ENCODE measurements at regions not wholly inside any gene's neighbourhood (a gene's known extent, or its start where the extent isn't known, plus 50 kb on each side); places are given as distances from the start of the nearest gene placed in this dataset.
"Not testable (repeated sequence)": the region's sequence is repeated elsewhere in the genome, so short reads cannot be mapped to it uniquely, and the experiment has no call there.

DNA sequence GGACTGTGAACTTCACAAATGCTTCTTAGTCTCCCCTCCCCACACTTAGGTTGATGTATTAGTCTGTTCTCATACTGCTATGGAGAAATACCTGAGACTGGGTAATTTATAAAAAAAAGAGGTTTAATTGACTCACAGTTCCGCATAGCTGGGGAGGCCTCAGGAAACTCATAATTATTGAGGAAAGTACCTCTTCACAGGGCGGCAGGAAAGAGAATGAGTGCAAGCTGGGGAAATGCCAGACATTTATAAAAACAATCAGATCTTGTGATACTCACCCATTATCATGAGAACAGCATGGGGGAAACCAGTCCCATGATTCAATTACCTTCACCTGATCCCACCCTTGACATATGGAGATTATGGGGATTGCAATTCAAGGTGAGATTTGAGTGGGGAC is 178.8 kb downstream of the SLC38A4 start:
- Histone ChIP-seq H3K27ac (no peak overlapping the region), H3K27me3 (no peaks in the 10 kb centered on the region), H3K4me3 (no peak overlapping the region), H3K9me3 (peaks cover under 1% of the 10 kb centered on the region), H3K4me1 (no peaks in the 10 kb centered on the region), H3K36me3 (no peaks in the 10 kb centered on the region)
- 68% methylated on average over 2 of the region's 2 CpGs for WGBS
- TF ChIP-seq, protein P1, sequence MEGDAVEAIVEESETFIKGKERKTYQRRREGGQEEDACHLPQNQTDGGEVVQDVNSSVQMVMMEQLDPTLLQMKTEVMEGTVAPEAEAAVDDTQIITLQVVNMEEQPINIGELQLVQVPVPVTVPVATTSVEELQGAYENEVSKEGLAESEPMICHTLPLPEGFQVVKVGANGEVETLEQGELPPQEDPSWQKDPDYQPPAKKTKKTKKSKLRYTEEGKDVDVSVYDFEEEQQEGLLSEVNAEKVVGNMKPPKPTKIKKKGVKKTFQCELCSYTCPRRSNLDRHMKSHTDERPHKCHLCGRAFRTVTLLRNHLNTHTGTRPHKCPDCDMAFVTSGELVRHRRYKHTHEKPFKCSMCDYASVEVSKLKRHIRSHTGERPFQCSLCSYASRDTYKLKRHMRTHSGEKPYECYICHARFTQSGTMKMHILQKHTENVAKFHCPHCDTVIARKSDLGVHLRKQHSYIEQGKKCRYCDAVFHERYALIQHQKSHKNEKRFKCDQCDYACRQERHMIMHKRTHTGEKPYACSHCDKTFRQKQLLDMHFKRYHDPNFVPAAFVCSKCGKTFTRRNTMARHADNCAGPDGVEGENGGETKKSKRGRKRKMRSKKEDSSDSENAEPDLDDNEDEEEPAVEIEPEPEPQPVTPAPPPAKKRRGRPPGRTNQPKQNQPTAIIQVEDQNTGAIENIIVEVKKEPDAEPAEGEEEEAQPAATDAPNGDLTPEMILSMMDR (IDR thresholded peaks at IDR 0.05), result no peak
- no peak for TF ChIP-seq POLR2AphosphoS5 (IDR thresholded peaks at IDR 0.05)
- TF ChIP-seq POLR2A (IDR thresholded peaks at IDR 0.05), result no peak
- no peak for TF ChIP-seq EP300 (IDR thresholded peaks at IDR 0.05)
- DNase-seq (ENCODE audit: low spot score in 2 of 2), result no peak

DNA sequence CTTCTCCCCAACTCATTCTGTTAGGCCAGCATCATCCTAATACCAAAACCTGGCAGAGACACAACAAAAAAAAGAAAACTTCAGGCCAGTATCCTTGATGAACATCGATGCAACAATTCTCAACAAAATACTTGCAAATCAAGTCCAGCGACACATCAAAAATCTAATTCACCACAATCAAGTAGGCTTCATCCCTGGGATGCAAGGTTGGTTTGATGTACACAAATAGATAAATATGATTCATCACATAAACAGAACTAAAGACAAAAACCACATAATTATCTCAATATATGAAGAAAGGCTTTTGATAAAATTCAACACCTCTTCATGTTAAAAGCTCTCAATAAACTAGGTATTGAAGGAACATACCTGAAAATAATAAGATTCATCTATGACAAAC is 184.1 kb downstream of the SLC38A4 start:
- H3K27ac ChIP-seq; DNase-seq (ENCODE audit: low spot score in 2 of 2); H3K36me3 ChIP-seq; H3K27me3 ChIP-seq; H3K4me3 ChIP-seq; H3K4me1 ChIP-seq: not testable (repeated sequence)
- 96% methylated on average over 2 of the region's 2 CpGs for WGBS
- H3K9me3 ChIP-seq, result peaks cover 12% of the 10 kb centered on the region

DNA sequence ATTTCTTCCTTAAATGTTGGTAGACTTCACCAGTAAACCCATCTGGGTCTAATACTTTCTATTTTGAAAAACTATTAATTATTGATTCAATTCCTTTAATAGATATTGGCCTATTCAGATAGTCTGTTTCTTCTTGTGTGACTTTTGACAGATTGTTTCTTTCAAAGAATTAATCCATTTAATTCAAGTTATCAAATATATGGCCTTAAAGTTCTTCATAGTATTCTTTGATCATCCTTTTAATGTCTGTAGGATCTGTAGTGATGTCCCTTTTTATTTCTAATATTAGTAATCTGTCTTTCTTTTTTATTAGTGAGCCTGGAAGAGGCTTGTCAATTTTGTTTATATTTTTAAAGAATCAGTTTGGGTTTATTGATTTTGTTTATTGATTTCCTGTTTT is 190.0 kb downstream of the SLC38A4 start:
- Histone ChIP-seq H3K27ac (no peak overlapping the region), H3K36me3 (no peaks in the 10 kb centered on the region), H3K27me3 (no peaks in the 10 kb centered on the region), H3K4me1 (no peaks in the 10 kb centered on the region), H3K9me3 (peaks cover 6% of the 10 kb centered on the region), H3K4me3 (no peak overlapping the region)
- TF ChIP-seq, protein P1 (IDR thresholded peaks at IDR 0.05), result no peak
- TF ChIP-seq EP300 (IDR thresholded peaks at IDR 0.05), result no peak
- no peak for TF ChIP-seq POLR2A (IDR thresholded peaks at IDR 0.05)
- TF ChIP-seq POLR2AphosphoS5 (IDR thresholded peaks at IDR 0.05), result no peak
- no peak for DNase-seq (ENCODE audit: low spot score in 2 of 2)

DNA sequence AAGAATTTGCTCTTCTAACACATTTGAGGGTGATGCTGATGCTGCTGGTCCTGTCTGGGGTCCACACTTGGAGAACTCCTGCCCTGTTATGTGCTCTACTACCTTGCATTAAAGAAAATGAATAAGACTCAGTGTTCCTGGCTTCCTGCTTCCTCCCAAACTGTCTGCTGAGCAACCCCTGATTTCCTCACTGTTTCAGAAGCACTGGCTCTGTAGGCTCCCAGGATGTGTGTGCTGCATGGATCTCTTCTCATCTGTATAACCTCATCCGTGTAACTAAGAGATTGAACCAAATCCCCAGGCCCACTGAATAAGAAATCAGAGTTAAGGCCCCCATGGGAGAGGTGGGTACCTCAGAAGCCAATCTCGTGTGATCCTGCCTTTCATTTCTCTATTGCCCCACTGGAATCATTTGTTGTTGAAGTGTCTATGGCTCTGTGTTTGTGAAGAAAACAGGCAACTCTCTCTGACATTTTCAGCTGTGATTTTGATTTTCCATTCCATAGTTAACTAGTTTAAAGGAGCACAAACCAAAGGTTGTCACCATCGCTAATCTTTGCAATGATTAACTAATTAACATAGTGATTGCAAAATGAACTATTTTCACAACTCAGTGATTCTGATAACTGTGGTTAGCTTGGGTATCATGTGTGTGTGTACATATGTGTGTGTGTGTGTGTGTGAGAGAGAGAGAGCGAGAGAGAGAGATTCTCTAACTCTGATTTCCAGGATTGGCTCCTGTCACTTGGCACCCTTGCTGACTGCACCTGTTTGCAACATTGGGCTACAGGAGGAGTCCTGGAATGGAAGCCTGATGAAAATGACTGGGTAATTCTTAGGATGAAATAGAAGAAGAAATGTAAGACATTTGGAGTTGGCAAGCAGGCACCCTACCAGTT is 196.2 kb downstream of the SLC38A4 start:
- Histone ChIP-seq H3K27me3 (no peaks in the 10 kb centered on the region), H3K36me3 (no peaks in the 10 kb centered on the region), H3K4me1 (no peaks in the 10 kb centered on the region), H3K4me3 (no peak overlapping the region), H3K9me3 (no peaks in the 10 kb centered on the region), H3K27ac (no peak overlapping the region)
- whole genome bisulfite sequencing, result 69% methylated on average over 4 of the region's 4 CpGs
- DNase-seq (ENCODE audit: low spot score in 2 of 2), result no peak
- no peak for TF ChIP-seq EP300 (IDR thresholded peaks at IDR 0.05)
- TF ChIP-seq POLR2A (IDR thresholded peaks at IDR 0.05), result no peak
- TF ChIP-seq, protein P1 (IDR thresholded peaks at IDR 0.05), result no peak
- TF ChIP-seq POLR2AphosphoS5 (IDR thresholded peaks at IDR 0.05), result no peak

DNA sequence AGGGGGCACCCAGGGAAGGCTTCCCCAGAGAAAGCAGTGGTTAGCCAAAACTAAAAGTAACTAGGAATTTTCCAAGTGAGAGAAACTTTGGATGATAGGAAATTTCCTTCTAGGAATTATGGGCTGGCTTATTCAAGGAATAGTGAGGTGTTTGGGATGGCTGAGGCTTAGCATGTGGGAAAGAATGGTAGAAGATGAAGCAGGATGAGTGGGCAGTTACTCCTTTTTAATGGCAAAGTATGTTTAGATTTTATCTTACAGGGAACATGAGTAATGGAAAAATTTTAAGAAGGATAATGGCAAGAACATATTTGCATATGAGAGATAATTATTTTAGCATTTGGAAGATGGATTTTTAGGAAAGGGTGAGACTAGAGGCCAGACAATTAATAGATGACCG is 197.6 kb downstream of the SLC38A4 start:
- Histone ChIP-seq H3K36me3 (no peaks in the 10 kb centered on the region), H3K4me1 (no peaks in the 10 kb centered on the region), H3K4me3 (no peak overlapping the region), H3K9me3 (no peaks in the 10 kb centered on the region), H3K27ac (no peak overlapping the region), H3K27me3 (no peaks in the 10 kb centered on the region)
- 87% methylated on average over 1 of the region's 1 CpG for WGBS
- TF ChIP-seq, protein P1 (IDR thresholded peaks at IDR 0.05), result no peak
- no peak for TF ChIP-seq EP300 (IDR thresholded peaks at IDR 0.05)
- no peak for DNase-seq (ENCODE audit: low spot score in 2 of 2)

DNA sequence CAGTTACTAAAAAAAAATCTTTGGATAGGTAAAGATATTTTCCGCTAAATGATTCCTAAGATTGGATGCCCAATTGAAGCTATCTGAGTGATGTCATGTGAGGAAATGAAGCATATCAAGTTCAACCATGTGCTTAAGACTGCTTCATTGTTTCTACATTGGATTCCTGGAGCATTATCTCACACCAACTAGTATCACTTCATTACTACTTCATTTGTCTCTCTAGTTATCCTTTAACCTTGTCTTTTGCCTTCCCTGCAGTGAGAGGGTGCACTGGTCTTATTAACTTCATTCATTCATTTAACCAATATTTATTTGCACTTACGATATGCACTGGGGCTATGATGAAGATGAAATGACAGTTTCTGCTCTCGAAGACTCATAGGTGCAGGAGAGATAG is 198.1 kb downstream of the SLC38A4 start:
- Histone ChIP-seq H3K4me3 (no peak overlapping the region), H3K27ac (no peak overlapping the region), H3K27me3 (no peaks in the 10 kb centered on the region), H3K36me3 (no peaks in the 10 kb centered on the region), H3K4me1 (no peaks in the 10 kb centered on the region), H3K9me3 (no peaks in the 10 kb centered on the region)
- WGBS, result 96% methylated on average over 3 of the region's 3 CpGs
- TF ChIP-seq EP300 (IDR thresholded peaks at IDR 0.05) (no peak), POLR2AphosphoS5 (IDR thresholded peaks at IDR 0.05) (no peak), POLR2A (IDR thresholded peaks at IDR 0.05) (no peak)
- TF ChIP-seq, protein P1 (IDR thresholded peaks at IDR 0.05), result no peak
- DNase-seq (ENCODE audit: low spot score in 2 of 2), result no peak

DNA sequence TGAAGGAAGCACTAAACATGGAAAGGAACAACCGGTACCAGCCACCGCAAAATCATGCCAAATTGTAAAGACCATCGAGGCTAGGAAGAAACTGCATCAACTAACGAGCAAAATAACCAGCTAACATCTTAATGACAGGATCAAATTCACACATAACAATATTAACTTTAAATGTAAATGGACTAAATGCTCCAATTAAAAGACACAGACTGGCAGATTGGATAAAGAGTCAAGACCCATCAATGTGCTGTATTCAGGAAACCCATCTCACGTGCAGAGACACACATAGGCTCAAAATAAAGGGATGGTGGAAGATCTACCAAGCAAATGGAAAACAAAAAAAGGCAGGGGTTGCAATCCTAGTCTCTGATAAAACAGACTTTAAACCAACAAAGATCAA is 206.3 kb downstream of the SLC38A4 start:
- not testable (repeated sequence) for H3K4me1 ChIP-seq; H3K36me3 ChIP-seq; H3K4me3 ChIP-seq; DNase-seq (ENCODE audit: low spot score in 2 of 2); H3K9me3 ChIP-seq; H3K27me3 ChIP-seq; H3K27ac ChIP-seq
- WGBS, result 100% methylated on average over 5 of the region's 5 CpGs

DNA sequence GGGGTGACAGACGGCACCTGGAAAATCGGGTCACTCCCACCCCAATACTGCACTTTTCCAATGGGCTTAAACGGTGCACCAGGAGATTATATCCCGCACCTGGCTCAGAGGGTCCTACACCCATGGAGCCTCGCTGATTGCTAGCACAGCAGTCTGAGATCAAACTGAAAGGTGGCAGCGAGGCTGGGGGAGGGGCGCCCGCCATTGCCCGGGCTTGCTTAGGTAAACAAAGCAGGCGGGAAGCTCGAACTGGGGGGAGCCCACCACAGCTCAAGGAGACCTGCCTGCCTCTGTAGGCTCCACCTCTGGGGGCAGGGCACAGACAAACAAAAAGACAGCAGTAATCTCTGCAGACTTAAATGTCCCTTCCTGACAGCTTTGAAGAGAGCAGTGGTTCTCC is 208.1 kb downstream of the SLC38A4 start:
- DNase-seq (ENCODE audit: low spot score in 2 of 2); H3K27ac ChIP-seq; H3K27me3 ChIP-seq; H3K9me3 ChIP-seq; H3K4me1 ChIP-seq; H3K36me3 ChIP-seq; H3K4me3 ChIP-seq: not testable (repeated sequence)
- WGBS, result 96% methylated on average over 11 of the region's 11 CpGs
